Dedifferentiated amniotic fluid mesenchymal stem cell (primary cell): ENCODE measurements at regions not wholly inside any gene's neighbourhood (a gene's known extent, or its start where the extent isn't known, plus 50 kb on each side); places are given as distances from the start of the nearest gene placed in this dataset.

Source experiments
- DNase-seq: peaks from one replicate; pipeline ENCODE4 v3.0.0-alpha.2; 2016; ENCODE audit errors: extremely low spot score

DNA sequence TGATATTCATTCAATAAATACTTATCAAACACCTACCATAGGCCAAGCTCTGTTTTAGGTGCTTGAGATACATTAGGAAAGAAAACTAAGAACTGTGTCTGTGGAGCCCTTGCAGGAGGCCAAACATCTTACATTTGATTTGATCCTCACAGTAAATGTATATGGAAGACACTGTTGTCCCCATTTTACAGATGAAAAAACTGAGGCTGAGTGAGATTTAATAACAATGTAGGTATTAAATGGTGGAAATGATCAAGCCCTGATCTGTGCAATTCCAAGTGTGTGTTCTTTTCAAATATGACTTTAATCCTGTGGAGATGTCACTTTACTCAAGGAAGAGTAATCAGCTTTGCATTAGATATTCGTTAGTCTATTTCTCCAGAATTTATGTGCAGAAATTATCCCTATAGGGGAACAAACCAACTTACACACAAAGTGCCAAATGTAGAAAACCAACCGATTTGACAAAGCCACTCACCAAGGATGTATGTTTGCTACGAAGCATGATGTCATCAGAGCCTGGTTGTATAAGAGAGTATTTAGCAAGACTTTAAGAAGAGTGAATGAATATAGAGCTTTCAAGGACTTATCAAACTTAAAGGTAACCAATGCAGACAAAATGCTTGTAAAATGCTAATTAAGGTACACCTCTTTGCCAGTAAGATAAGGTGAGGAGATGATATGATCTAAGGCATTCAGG lies 153.9 kb upstream of the NFIB start:
- no peak for DNase-seq

DNA sequence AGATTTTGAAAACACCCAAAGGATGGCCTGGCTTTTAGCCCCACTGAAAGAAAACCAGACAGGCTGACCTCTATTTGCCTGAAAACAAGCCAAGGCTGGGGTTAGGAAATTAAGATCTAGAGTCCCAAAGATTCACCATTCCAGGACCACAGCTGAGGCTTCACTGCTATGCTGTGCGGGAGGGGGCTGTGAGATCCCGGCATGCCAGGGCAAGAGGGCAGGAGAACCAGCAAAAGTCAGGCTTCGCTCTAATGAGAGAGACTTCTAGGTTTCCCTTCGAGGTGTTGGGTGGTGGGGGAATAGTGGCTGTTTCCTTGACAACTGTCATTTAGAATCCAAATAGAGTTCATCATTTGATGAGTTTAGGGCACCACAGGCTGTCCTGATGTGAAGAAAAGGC lies 152.9 kb upstream of the NFIB start:
- DNase-seq = no peak

- DNase-seq = no peak
Observed at GRCh38 chr9:14466429-14466818, 152.5 kb upstream of the NFIB start.

GRCh38 chr9:14462950-14463349 lies 149.0 kb upstream of the NFIB start:
- no peak for DNase-seq

DNA sequence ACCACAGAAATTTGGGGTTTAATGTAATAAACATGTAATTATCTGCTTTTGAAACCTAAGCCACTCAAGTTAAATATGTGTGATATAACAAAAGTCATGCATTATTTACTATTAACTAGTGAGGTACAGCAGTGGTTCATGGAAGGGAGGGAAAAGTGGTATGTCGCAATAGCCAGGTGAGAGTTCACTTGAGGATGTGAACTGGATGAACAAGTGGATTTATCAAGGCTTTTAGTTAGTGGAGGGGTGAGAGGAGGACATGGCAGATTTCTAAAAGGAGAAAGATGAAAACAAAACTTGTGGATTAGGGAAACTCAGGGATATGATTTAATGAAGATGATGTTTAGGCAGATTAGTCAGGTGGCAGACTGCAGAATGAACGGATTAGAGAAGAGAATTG lies 141.3 kb upstream of the NFIB start:
- DNase-seq = no peak

GRCh38 chr9:14453286-14453685 lies 139.3 kb upstream of the NFIB start:
- no peak for DNase-seq

DNA sequence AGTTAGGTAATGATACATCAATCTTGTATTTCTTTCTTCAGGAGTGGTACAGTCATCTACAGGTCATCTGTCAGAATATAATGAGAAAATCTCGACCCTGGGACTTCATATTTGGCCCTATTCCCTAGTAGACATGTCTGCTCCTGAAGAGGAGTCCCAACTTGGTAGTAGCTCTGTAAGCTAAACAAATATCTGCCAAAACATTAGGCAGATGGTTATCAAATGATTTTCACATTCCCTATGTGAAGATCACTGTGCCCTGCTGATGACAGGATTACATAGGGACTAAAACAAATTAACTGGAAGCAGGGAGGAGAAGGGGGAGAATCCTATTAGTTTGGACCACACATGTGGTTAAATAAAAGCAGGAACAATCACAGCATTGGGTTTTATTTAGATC lies 138.6 kb upstream of the NFIB start:
- DNase-seq = no peak

- no peak for DNase-seq
Observed at GRCh38 chr9:14451949-14452348, 138.0 kb upstream of the NFIB start.

- DNase-seq = no peak
Observed at GRCh38 chr9:14447103-14447502, 133.2 kb upstream of the NFIB start.

DNA sequence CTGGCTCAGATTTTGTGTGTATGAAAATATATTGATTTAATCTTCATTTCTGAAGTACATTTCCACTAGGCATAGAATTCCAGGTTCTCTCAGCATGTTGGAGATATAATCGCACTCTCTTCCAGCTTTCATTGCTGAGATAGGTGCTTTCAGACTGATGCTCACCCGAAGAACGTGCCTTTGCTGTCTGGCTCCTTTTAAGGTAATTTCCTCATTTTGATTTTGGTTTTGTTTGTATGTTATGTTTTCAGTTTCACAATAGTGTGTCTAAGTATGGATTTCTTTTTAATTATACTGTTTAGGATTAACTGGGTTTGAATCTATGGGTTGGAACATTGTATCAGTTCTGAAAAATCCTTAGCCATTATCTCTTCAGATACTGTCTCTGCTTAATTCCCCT lies 132.0 kb upstream of the NFIB start:
- DNase-seq = no peak

GRCh38 chr9:14442956-14443355 lies 129.0 kb upstream of the NFIB start:
- no peak for DNase-seq

DNA sequence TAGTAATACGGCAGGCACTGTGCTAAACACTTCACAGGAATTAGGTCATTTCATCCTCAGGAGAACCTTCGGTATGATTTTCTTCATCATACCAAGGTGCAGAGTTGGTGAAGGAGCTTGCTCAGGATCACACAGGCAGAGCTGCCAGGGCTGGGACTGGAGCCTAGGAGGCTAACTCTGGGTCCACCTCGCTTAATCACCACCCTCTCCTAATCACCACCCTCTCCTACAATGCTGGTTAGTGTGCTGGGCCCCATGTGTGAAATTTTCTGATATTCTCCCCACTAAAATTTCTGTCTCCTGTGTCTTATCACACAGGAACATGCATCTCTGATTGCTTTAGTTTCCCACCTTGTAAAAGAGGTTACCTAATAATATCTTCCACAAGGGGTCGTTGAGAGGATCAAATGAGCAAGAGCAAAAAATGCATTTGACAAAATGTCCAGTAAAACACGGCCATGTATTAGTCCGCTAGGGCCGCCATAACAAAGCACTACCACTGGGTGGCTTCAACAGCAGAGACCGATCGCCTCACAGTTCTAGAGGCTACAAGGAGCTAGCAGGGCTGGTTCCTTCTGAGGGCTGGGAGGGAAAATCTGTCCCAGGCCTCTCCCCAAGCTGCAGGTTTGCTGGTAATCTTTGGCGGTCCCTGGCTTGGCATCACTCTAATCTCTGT lies 128.2 kb upstream of the NFIB start:
- DNase-seq = no peak

DNA sequence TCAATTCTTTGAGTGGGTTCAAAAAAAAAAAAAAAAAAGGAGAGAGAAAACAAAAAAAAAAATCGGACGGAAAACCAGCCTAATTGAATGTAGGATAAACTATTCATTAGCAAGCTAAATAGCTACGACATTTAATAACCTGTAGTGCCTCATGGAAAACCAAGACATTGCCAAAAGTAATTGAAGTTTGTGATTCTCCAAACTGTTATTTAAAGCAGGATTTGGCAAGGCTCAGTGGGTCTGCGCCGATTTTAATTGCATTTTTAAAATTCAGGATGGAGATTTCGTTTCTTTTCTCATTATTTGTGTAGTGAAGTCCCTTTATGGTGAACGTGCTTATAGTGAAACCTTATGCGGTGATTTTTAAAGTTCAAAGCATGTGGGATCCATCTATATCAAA lies 127.2 kb upstream of the NFIB start:
- DNase-seq = no peak

GRCh38 chr9:14440062-14440461 lies 126.1 kb upstream of the NFIB start:
- no peak for DNase-seq

GRCh38 chr9:14439555-14439954 lies 125.6 kb upstream of the NFIB start:
- DNase-seq = no peak

DNA sequence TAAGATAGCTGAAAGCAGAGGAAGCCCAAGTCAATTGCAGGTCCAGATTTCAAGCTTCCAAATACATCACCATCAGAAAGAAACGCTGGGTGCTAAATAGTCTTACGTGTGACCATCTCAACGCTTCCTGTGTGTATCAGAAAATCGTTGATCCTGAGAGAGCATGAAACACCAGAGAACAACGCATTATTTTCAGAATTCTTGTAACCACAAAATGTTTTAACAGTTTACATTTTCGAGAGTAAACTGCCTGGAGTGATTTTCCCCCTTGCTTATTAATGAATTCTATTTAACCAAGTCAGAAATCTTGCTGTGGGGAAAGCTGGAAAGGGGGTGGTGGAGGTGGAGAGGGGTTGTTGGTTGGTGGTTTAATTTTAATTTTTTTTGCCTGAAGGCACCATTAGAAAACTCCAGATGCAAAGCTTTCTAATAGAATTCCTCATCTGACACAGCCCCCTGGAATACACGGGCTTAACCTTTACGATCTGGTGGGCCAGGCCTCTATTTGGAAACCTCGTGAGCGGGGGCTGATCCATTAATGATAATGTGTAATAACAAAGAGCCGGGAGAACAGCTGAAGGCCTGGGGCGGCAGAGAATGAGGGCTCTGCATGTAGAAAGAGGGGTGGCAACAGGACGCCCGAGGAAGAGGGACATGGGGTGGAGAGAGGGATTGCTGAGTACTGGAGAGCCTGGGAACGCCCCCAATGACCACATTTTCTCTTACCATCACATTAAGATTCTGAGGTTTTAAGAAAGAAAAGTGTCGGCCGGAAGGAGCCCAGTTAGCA lies 124.5 kb upstream of the NFIB start:
- DNase-seq = no peak

DNA sequence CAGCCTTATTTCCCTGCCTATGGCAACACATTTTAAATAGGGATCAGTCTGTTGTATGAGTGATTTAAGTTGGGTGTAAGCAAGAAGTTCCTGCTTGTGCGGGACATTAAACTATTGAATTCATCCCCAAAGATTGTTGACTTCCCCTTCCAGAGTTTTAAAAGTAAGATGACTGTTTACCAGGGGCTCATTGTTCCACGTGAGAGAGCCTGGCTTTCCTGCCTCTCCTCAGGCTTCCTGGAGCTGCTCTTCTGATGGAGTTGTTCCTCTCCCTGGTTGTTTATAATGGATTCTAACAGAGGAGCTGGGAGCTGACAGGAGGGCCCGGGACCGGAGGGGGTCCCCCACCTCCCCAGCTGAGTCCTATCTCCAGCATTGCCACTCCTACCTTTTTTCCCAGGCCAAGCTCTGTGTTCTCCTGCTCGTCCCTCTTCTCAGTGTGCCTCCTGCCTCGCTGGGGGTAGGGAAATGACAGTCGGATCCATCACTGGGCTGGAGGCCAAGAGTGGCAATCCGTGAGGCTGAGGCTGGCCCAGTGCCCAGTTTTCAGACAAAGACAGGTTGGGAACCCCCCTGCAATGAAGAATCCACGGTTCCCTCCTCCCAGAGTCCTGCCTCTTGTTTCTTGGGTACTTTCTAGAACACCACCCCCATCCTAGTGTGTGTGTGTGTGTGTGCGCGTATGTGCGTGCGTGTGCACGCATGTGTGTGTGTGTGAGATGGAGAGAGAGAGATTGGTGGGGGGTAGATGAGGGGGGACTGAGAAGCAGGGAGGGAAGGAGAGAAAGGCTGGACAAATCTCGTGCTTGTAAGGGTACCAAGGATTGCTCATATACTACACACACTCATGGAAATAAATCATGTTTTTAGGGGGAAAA lies 123.7 kb upstream of the NFIB start:
- no peak for DNase-seq

GRCh38 chr9:14435871-14436270 lies 121.9 kb upstream of the NFIB start:
- DNase-seq = no peak

DNA sequence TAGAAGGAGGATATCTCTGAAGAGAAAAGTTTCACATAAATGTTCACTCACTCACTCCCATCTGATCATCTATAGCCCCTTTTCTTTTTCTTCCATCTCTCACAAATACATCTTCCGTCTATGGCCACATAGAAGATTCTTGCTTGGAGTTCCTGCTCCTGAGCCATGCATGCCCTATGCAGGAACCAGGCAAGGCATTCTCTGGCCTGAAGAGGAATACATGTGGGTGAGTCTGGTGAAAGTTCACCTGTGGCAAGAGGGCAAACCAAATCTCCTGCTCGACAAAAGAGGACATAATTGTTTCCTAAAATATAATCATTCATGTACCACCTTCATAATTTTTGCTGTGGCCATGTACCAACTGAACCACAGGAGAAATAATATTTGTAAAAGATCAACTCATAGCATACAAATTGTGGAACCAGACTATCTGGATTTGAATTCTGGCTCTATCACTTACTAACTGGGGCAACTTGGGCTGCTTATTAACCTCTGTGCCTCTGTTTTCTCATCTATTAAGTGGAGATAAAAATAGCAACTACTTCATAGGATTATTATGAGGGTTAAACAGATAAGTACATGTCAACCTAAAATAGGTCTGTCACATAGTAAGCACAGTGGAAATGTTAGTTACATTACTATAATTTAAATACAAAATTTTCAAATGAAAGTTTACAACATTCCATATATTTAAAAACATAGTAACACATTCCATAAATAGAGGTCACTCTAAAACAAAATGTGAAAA lies 121.2 kb upstream of the NFIB start:
- DNase-seq = no peak

DNA sequence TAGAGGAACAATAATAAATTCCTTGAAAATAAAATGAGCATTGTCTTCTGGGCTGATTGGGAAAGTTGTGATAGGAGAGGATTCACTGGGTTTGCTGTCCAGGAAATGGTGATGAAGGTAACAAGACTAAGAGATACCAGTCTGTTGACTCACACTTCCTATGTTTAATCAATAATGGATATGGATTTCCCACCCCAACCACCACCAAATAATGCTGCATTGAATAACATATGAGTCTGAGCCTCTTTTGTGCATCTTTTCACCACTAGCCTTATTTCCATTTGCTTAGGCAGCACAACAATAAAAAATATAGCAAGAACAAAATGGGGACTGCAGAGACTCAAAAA lies 120.2 kb upstream of the NFIB start:
- no peak for DNase-seq
